Endothelial cell of umbilical vein (primary cell): ENCODE measurements at regions not wholly inside any gene's neighbourhood (a gene's known extent, or its start where the extent isn't known, plus 50 kb on each side); places are given as distances from the start of the nearest gene placed in this dataset.

Source experiments
- CTCF ChIP-seq, 2 donors: IDR thresholded peaks; 1 replicate in 1 of 2; 2 replicates in 1 of 2; pipeline ENCODE4 v1.5.1; 2011; ENCODE audit warnings: low read length in 2 of 2, mild to moderate bottlenecking in 2 of 2, moderate library complexity in 2 of 2, control low read depth in 1 of 2, inconsistent platforms in 1 of 2, low read depth in 1 of 2; ENCODE audit not compliant: insufficient read depth in 1 of 2; ENCODE audit errors: extremely low read depth in 1 of 2
- EZH2 ChIP-seq: IDR thresholded peaks from 2 replicates; pipeline ENCODE4 v1.6.1; 2012; ENCODE audit warnings: borderline replicate concordance, low read depth, mild to moderate bottlenecking, moderate library complexity, low read length, inconsistent platforms; ENCODE audit not compliant: severe bottlenecking
- FOS ChIP-seq: IDR thresholded peaks from 2 replicates; pipeline ENCODE4 v1.6.1; 2011; ENCODE audit warnings: mild to moderate bottlenecking, low read length, moderate library complexity, borderline replicate concordance; ENCODE audit not compliant: insufficient read depth
- GATA2 ChIP-seq: IDR thresholded peaks from 2 replicates; pipeline ENCODE4 v1.7.0; 2011; ENCODE audit warnings: low read depth, mild to moderate bottlenecking, moderate library complexity, mixed read lengths, low read length; ENCODE audit not compliant: insufficient read length, insufficient read depth
- JUN ChIP-seq: IDR thresholded peaks from 2 replicates; pipeline ENCODE4 v1.6.1; 2011; ENCODE audit warnings: borderline replicate concordance, low read depth; ENCODE audit not compliant: insufficient read length, insufficient read depth
- MAX ChIP-seq: IDR thresholded peaks from 2 replicates; pipeline ENCODE4 v1.6.1; 2011; ENCODE audit not compliant: insufficient read depth, insufficient read length
- MYC ChIP-seq: IDR thresholded peaks from one replicate; pipeline ENCODE4 v1.6.1; 2011; ENCODE audit warnings: mild to moderate bottlenecking, low read depth, low read length
- POLR2A ChIP-seq: IDR thresholded peaks from 2 replicates; pipeline ENCODE4 v1.6.1; 2012; ENCODE audit warnings: low read depth, mild to moderate bottlenecking, control low read depth, low read length
- POLR2AphosphoS5 ChIP-seq: IDR thresholded peaks from 2 replicates; pipeline ENCODE4 v1.6.1; 2012; ENCODE audit warnings: low read depth, mild to moderate bottlenecking, control low read depth, low read length, moderate library complexity; ENCODE audit not compliant: insufficient read depth

- TF ChIP-seq EZH2, result no peak
- no peak for TF ChIP-seq CTCF (IDR thresholded peaks at IDR 0.05; ENCODE audit: extremely low read depth in 1 of 2, insufficient read depth in 1 of 2, low read depth in 1 of 2, low read length in 2 of 2)
- TF ChIP-seq JUN, result no peak
- no peak for TF ChIP-seq POLR2A
- TF ChIP-seq POLR2AphosphoS5, result no peak
- no peak for TF ChIP-seq MYC
- TF ChIP-seq FOS, result no peak
- no peak for TF ChIP-seq MAX
- TF ChIP-seq GATA2, result no peak
Measured at GRCh38 chr4:35175487-35175886, 1068.8 kb downstream of the ARAP2 start.
